ENCODE measurements at regions not wholly inside any gene's neighbourhood (a gene's known extent, or its start where the extent isn't known, plus 50 kb on each side); places are given as distances from the start of the nearest gene placed in this dataset.

DNA sequence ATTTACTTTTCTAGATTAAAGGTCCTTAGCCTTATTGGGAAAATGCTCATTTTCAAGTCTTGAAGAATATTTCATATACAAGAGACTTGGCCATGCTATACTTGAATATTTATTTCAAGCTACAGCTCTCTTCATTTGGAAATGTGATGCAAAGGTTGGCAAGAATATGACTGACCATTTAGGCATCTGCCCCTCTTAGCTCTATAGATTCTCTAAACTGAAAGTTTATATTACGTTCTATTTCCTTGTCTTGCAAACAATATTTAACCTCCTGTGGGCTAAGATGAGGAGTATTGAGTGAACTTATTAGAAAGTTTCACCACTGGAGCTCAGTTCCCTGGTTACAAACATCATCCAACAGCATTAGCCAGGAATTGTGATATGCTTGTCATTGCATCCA, 593.1 kb downstream of the MAT2B start:
- TF ChIP-seq, protein P1, sequence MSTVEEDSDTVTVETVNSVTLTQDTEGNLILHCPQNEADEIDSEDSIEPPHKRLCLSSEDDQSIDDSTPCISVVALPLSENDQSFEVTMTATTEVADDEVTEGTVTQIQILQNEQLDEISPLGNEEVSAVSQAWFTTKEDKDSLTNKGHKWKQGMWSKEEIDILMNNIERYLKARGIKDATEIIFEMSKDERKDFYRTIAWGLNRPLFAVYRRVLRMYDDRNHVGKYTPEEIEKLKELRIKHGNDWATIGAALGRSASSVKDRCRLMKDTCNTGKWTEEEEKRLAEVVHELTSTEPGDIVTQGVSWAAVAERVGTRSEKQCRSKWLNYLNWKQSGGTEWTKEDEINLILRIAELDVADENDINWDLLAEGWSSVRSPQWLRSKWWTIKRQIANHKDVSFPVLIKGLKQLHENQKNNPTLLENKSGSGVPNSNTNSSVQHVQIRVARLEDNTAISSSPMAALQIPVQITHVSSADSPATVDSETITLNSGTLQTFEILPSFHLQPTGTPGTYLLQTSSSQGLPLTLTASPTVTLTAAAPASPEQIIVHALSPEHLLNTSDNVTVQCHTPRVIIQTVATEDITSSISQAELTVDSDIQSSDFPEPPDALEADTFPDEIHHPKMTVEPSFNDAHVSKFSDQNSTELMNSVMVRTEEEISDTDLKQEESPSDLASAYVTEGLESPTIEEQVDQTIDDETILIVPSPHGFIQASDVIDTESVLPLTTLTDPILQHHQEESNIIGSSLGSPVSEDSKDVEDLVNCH (CRISPR knock-in tag; IDR thresholded peaks at IDR 0.05), result no peak
- TF ChIP-seq, protein P2, sequence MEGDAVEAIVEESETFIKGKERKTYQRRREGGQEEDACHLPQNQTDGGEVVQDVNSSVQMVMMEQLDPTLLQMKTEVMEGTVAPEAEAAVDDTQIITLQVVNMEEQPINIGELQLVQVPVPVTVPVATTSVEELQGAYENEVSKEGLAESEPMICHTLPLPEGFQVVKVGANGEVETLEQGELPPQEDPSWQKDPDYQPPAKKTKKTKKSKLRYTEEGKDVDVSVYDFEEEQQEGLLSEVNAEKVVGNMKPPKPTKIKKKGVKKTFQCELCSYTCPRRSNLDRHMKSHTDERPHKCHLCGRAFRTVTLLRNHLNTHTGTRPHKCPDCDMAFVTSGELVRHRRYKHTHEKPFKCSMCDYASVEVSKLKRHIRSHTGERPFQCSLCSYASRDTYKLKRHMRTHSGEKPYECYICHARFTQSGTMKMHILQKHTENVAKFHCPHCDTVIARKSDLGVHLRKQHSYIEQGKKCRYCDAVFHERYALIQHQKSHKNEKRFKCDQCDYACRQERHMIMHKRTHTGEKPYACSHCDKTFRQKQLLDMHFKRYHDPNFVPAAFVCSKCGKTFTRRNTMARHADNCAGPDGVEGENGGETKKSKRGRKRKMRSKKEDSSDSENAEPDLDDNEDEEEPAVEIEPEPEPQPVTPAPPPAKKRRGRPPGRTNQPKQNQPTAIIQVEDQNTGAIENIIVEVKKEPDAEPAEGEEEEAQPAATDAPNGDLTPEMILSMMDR (CRISPR knock-in tag; IDR thresholded peaks at IDR 0.05), result no peak
- no peak for TF ChIP-seq EP300 (IDR thresholded peaks at IDR 0.05; ENCODE audit: low read depth in 2 of 2, low read length in 2 of 2)
- TF ChIP-seq EP300 (CRISPR knock-in tag; IDR thresholded peaks at IDR 0.05; ENCODE audit: borderline replicate concordance), result no peak
- TF ChIP-seq, protein P3, sequence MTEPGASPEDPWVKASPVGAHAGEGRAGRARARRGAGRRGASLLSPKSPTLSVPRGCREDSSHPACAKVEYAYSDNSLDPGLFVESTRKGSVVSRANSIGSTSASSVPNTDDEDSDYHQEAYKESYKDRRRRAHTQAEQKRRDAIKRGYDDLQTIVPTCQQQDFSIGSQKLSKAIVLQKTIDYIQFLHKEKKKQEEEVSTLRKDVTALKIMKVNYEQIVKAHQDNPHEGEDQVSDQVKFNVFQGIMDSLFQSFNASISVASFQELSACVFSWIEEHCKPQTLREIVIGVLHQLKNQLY (CRISPR knock-in tag; IDR thresholded peaks at IDR 0.05), result no peak
- TF ChIP-seq JUND (CRISPR knock-in tag; IDR thresholded peaks at IDR 0.05), result no peak
- TF ChIP-seq, protein P4, sequence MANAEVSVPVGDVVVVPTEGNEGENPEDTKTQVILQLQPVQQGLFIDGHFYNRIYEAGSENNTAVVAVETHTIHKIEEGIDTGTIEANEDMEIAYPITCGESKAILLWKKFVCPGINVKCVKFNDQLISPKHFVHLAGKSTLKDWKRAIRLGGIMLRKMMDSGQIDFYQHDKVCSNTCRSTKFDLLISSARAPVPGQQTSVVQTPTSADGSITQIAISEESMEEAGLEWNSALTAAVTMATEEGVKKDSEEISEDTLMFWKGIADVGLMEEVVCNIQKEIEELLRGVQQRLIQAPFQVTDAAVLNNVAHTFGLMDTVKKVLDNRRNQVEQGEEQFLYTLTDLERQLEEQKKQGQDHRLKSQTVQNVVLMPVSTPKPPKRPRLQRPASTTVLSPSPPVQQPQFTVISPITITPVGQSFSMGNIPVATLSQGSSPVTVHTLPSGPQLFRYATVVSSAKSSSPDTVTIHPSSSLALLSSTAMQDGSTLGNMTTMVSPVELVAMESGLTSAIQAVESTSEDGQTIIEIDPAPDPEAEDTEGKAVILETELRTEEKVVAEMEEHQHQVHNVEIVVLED (CRISPR knock-in tag; IDR thresholded peaks at IDR 0.05; ENCODE audit: borderline replicate concordance), result no peak
- TF ChIP-seq CREB1 (IDR thresholded peaks at IDR 0.05), result no peak
- no peak for TF ChIP-seq CREB1 (CRISPR knock-in tag; IDR thresholded peaks at IDR 0.05)
- no peak for TF ChIP-seq SP4 (CRISPR knock-in tag; IDR thresholded peaks at IDR 0.05)
- no peak for TF ChIP-seq STAG1 (CRISPR knock-in tag; IDR thresholded peaks at IDR 0.05)
